Skeletal muscle satellite cell (primary cell): ENCODE measurements at regions not wholly inside any gene's neighbourhood (a gene's known extent, or its start where the extent isn't known, plus 50 kb on each side); places are given as distances from the start of the nearest gene placed in this dataset.
A peak's percentile ranks its signal among the peaks of the same experiment; 100 is the strongest.

ENCODE experiments used
- H3K27me3 ChIP-seq: 2 replicates; pipeline ENCODE4 v1.7.0; 2013; ENCODE audit warnings: low read length; ENCODE audit not compliant: control insufficient read depth, insufficient read depth
- H3K36me3 ChIP-seq: 2 replicates; pipeline ENCODE4 v1.7.0; 2013; ENCODE audit warnings: mild to moderate bottlenecking, control low read depth, low read length; ENCODE audit not compliant: insufficient read depth
- H3K4me1 ChIP-seq: 2 replicates; pipeline ENCODE4 v1.7.0; 2013; ENCODE audit warnings: low read length; ENCODE audit not compliant: control insufficient read depth, insufficient read depth
- H3K4me2 ChIP-seq: 2 replicates; pipeline ENCODE4 v1.7.0; 2013; ENCODE audit warnings: mild to moderate bottlenecking, low read length
- H3K4me3 ChIP-seq: 2 replicates; pipeline ENCODE4 v1.7.0; 2013; ENCODE audit warnings: low read length
- H3K9ac ChIP-seq: 2 replicates; pipeline ENCODE4 v1.7.0; 2013; ENCODE audit warnings: mild to moderate bottlenecking, low read depth, low read length, moderate library complexity
- H3K9me3 ChIP-seq: replicated peaks from 2 replicates; pipeline ENCODE4 v1.7.0; 2013; ENCODE audit warnings: mild to moderate bottlenecking, control low read depth, low read length

DNA sequence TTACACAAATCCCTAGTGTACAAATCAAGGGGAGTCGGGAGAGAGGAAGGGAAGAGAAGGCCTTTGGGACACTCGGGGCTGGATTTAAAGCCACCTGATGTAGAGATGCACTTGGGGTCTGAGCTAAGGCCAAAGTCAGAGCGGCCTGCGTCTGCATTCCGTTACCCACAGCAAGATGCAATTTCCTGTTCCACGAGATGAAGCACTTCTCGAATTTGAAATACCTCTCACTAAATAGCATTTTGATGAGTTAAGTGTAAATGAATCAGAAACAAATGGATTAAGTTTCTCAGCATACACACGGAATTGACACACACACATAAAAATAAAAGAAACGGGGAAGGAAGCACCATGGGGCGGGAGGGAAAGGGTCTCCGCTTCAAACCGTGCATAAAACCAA is 386.0 kb downstream of the SOX9 start:
- peaks cover 19% of the 10 kb centered on the region for H3K4me1 ChIP-seq
- H3K36me3 ChIP-seq: no peaks in the 10 kb centered on the region
- H3K27me3 ChIP-seq: no peaks in the 10 kb centered on the region

DNA sequence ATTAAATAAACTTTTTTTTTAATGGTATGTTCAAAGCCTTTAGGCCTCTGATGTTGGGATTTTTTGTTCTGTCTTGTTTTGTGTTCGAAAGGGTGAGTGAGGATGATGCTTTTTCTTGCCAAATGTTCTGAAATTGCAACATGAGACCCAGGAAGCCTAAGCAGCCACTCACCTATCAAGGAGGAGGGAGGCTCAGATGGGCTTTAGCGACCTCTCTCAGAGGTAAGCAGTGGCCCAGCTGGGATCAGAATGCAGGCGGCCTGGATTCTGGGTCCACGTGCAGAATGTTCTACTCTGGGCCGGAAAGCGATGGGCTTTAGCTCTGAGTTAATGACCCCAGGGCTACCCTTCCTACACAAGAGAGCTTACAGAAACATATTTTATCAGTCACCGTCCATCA is 386.6 kb downstream of the SOX9 start:
- no peaks in the 10 kb centered on the region for H3K27me3 ChIP-seq
- H3K9me3 ChIP-seq: no peaks in the 10 kb centered on the region
- no peaks in the 10 kb centered on the region for H3K36me3 ChIP-seq
- H3K4me2 ChIP-seq: no peak overlapping the region
- H3K4me1 ChIP-seq: peaks cover 14% of the 10 kb centered on the region
- H3K9ac ChIP-seq: no peak overlapping the region
- no peak overlapping the region for H3K4me3 ChIP-seq

More for the DNA sequence above, 386.0 kb downstream of the SOX9 start:
- Histone ChIP-seq H3K4me2 (no peak overlapping the region), H3K9me3 (no peaks in the 10 kb centered on the region), H3K4me3 (no peak overlapping the region), H3K9ac (no peak overlapping the region)

DNA sequence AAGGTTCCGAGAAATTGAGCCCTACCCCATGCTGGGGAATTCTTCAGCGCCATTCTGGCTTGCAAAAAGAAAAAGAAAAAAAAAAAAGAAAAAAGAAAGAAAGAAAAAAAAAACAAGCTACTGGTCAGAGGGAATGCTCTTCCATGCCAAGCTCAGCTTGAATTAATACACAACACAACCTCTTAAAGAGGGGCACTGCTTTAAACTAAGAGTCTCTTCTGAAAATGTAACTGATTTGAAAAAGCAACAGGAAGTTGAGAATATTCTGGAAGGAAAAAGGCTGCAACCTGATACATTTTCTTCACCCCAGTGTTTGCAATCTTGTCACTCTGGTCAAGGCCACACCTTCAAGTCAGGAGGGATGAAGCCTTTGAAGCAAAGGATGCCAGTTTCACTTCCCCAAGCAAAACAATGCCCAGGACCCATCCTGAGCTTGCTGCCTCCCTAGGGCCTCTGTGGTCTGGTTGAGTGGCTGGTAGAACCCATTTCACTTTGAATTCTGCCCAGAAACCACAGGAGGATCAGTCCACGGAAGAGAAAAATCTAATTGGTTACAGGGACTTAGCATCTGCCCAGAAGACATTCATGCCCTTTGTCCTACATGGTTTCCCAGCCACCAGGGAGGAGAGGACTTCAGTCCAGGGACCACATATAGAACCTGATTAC is 389.7 kb downstream of the SOX9 start:
- Histone ChIP-seq H3K4me3 (no peak overlapping the region), H3K9ac (no peak overlapping the region), H3K36me3 (no peaks in the 10 kb centered on the region), H3K27me3 (no peaks in the 10 kb centered on the region), H3K9me3 (no peaks in the 10 kb centered on the region), H3K4me2 (no peak overlapping the region), H3K4me1 (peaks cover 20% of the 10 kb centered on the region)

DNA sequence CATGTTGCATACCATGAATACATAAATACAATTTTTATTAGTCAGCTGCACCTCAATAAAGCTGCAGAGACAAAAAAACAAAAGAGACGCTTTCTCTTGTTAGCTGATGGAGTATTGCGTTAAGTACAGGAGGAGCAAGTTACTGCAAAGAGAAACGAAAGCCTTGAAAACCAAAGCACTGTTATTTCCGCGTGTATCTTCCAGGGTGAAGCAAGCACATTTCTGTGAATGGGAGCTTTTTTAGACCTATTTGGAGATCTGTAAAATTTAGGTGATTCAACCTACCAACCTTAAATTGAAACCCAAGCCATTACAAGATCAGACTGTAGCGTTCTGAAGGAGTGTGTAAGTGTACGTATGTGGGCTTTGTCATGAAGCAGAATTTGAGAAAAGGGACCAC is 390.4 kb downstream of the SOX9 start:
- H3K4me3 ChIP-seq: no peak overlapping the region
- no peaks in the 10 kb centered on the region for H3K9me3 ChIP-seq

DNA sequence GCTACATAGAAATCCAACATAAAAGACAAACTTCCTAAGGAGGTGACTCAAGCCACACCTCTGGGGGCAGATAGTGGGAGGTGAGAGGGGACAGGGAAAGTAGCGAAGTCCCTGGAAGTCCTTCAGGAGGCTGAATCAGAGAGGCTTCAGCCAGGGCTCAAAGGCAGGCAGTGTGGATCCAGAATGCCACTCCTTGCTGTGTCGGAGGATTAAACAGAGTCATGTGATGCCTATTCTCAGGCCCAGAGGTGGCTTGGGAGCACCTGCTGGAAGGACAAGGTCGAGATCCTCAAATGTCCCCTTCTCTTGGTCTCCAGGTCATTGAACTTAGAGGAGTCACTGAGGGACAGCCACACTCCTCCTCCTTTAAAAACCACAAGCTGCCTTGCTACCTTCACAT is 391.1 kb downstream of the SOX9 start:
- Histone ChIP-seq H3K27me3 (no peaks in the 10 kb centered on the region), H3K4me3 (no peak overlapping the region), H3K36me3 (no peaks in the 10 kb centered on the region), H3K4me2 (no peak overlapping the region), H3K9me3 (no peaks in the 10 kb centered on the region), H3K4me1 (peaks cover 28% of the 10 kb centered on the region), H3K9ac (no peak overlapping the region)

More for the DNA sequence above, 390.4 kb downstream of the SOX9 start:
- peaks cover 24% of the 10 kb centered on the region for H3K4me1 ChIP-seq
- no peaks in the 10 kb centered on the region for H3K27me3 ChIP-seq
- H3K4me2 ChIP-seq: no peak overlapping the region
- H3K36me3 ChIP-seq: no peaks in the 10 kb centered on the region
- H3K9ac ChIP-seq: no peak overlapping the region

DNA sequence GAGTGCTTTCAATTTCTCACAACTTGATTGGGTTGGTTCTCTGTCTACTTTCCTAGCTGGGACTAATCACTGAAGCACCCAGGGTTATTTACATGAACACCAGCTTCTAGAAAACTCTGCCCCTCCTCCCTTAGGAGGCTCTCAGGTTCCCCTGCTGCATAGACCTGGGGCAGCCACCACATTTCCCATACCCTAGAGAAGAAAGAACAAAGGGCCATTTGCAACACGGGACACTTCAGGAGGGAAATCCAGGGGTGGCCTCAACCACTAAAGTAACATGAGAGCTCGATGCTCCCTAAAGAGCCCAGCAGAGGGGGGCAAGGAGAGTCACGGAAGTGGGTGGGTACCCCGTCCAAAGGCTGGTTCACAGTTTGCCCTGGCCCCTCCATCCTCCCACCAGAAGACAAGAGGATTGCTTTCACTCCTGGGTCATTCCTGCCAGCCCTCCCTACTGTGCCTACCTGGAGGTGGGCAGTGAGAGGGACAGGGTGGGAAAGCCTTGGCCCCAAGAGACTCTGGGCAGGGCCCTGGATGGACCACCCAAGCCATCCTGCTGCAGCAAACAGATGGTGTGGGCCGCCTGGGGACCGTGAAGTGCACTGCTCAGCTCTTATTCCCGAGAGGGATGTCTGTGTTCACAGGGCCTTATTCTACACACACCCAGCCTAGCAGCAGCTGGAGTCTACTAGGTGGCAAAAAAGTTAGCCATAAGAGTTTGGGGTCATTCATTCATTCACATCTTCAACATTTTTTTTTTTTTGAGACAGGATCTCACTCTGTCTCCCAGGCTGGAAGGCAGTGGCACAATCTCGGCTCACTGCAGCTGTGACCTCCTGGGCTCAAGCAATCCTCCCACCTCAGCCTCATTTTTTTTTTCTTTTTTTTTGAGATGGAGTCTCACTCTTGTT is 392.1 kb downstream of the SOX9 start:
- no peaks in the 10 kb centered on the region for H3K9me3 ChIP-seq
- H3K36me3 ChIP-seq: no peaks in the 10 kb centered on the region
- H3K4me2 ChIP-seq: no peak overlapping the region
- H3K27me3 ChIP-seq: no peaks in the 10 kb centered on the region
- H3K4me3 ChIP-seq: no peak overlapping the region
- no peak overlapping the region for H3K9ac ChIP-seq
- peaks cover 30% of the 10 kb centered on the region for H3K4me1 ChIP-seq

DNA sequence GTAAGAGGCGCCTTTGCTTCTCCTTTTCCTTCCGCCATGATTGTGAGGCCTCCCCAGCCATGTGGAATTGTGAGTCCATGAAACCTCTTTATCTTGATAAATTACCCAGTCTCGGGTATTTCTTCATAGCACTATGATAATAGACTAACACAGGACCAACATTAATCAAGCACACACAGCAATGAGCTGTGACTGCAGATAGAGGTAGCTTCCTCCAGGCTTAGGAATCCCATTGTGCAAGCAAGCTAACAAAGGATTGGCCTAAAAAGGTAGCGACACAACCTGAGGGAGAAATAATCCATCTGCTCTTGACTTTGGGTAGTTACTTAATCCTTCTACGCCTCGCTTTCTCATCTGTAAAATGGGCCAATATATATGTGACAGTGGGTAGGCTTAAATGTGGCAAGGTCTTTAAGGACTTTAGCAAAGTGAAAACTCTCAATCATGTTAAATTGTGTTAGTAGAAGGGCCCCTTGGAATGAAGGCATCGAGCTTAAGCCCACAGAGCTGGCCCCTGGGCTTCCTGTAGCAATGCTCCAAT is 393.6 kb downstream of the SOX9 start:
- Histone ChIP-seq H3K4me3 (no peak overlapping the region), H3K4me1 (peaks cover 30% of the 10 kb centered on the region), H3K9me3 (no peaks in the 10 kb centered on the region), H3K9ac (no peak overlapping the region), H3K36me3 (no peaks in the 10 kb centered on the region), H3K4me2 (peak overlapping the region; percentile 70), H3K27me3 (no peaks in the 10 kb centered on the region)

DNA sequence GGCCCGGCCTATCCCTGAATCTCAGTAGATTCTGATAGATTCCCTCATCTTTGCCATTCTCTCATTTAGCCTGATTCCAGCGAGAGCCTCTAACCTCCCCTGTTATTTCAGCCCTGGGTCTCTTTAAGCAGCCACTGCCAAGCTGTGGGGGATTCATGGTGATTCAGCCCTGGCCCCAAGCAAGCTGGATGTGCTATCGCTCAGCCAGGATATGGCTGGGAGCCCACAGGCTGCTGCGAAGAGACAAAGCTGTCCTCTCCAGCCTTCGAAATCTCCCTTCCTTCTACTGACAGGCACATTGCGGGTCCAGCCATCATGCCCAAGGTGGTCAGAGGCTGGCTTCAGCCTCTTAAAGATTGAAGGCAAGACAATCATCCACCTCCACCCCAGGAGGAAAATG is 394.1 kb downstream of the SOX9 start:
- Histone ChIP-seq H3K4me3 (peak overlapping the region; percentile 18), H3K4me1 (peaks cover 30% of the 10 kb centered on the region), H3K27me3 (no peaks in the 10 kb centered on the region), H3K9ac (peak overlapping the region; percentile 32), H3K36me3 (no peaks in the 10 kb centered on the region), H3K9me3 (no peaks in the 10 kb centered on the region), H3K4me2 (peak overlapping the region; percentile 70)

DNA sequence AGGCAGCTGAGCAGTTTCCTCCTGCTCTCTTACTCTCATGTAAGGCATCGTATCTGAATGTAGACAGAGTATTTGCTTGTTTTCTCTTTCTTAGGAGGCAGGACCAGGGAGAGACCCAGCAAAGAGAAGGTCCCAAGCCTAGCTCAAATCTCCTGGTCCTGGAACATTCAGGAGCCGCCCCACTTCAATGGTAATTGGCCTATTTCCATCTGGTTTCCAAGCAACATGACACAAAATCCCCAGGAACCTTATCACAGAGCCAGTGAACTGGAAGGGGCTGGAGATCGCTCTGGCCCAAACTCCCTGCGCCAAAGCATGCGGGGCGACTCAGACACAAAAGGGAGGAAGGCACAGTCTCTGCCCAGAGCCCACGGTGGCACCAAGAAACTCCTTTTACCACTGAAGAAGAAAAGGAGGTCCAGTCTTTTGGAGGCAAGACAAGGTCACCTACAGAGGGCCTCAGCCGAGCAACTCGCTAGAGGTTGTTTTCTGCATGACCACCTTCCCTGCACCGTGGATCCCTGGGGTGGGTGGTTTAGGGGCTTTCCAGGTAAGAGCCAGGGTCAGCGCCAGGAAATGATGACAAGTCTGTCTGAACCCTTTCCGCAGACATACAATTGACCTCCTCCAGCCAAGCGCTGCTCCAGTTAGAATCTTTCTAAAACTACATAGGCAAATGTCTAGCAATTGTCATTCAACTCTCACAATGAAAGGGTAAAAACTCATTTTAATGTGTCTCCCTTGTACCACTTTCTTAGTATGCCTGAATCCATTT is 394.7 kb downstream of the SOX9 start:
- H3K9me3 ChIP-seq: no peaks in the 10 kb centered on the region
- peak overlapping the region; percentile 70 for H3K4me2 ChIP-seq
- peak overlapping the region; percentile 32 for H3K9ac ChIP-seq
- peak overlapping the region; percentile 18 for H3K4me3 ChIP-seq
- H3K36me3 ChIP-seq: no peaks in the 10 kb centered on the region
- peaks cover 27% of the 10 kb centered on the region for H3K4me1 ChIP-seq
- no peaks in the 10 kb centered on the region for H3K27me3 ChIP-seq

DNA sequence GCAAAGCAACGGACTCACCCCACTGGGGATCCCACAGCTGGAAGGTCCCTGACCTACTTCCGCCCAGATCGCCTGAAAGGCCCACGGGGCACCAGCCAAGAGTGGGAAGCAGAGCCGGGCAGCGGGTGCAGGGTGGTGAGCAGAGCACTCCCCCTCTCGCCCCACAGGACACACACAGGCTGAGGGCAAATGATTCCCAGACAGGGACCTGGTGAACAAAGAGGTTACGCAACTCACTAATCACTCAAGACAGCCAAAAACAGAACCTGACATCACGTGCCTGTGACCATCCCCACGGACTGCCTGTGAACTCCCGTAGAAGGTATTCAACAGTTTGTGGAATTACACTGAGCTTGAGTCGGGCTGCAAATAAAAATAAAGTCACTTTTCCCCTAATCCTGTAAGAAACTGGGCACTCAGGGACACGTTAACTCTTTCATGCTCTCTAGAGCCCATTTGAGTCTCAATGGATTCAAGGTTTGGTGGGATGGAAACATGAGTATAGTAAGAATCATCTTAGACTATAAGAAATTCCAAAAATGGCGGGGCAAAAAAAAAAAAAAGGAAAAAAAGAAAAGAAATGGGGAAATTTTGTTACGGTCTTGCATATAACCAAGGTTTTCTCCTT is 396.1 kb downstream of the SOX9 start:
- H3K4me3 ChIP-seq: no peak overlapping the region

More for the DNA sequence above, 396.1 kb downstream of the SOX9 start:
- Histone ChIP-seq H3K36me3 (no peaks in the 10 kb centered on the region), H3K9ac (no peak overlapping the region), H3K27me3 (no peaks in the 10 kb centered on the region), H3K4me1 (peaks cover 21% of the 10 kb centered on the region), H3K9me3 (no peaks in the 10 kb centered on the region), H3K4me2 (peak overlapping the region; percentile 10)
